ENCODE measurements at regions not wholly inside any gene's neighbourhood (a gene's known extent, or its start where the extent isn't known, plus 50 kb on each side); places are given as distances from the start of the nearest gene placed in this dataset.

- TF ChIP-seq TEAD4 (IDR thresholded peaks at IDR 0.05), result no peak
- TF ChIP-seq RAD21 (IDR thresholded peaks at IDR 0.05; ENCODE audit: low read depth), result no peak
- TF ChIP-seq TAF1 (IDR thresholded peaks at IDR 0.05; ENCODE audit: low read depth), result no peak
- TF ChIP-seq CREB1 (IDR thresholded peaks at IDR 0.05; ENCODE audit: low read depth), result no peak
- no peak for TF ChIP-seq MAX (IDR thresholded peaks at IDR 0.05)
- no peak for TF ChIP-seq CEBPB (IDR thresholded peaks at IDR 0.05)
- no peak for TF ChIP-seq USF1 (IDR thresholded peaks at IDR 0.05)
- no peak for TF ChIP-seq EP300 (IDR thresholded peaks at IDR 0.05; ENCODE audit: borderline replicate concordance)
- no peak for TF ChIP-seq REST (IDR thresholded peaks at IDR 0.05; ENCODE audit: low read depth)
- no peak for TF ChIP-seq EGR1 (IDR thresholded peaks at IDR 0.05)
Observed at GRCh38 chr14:27067961-27068360, 470.1 kb upstream of the NOVA1 start.
